HG02938 (cell line): ENCODE measurements at regions not wholly inside any gene's neighbourhood (a gene's known extent, or its start where the extent isn't known, plus 50 kb on each side); places are given as distances from the start of the nearest gene placed in this dataset.

Experiments
- ATAC-seq: cut with Tn5 transposase; IDR thresholded peaks from one replicate; pipeline ENCODE4 v1.9.1; 2021; ENCODE audit warnings: mild to moderate bottlenecking, moderate library complexity; ENCODE audit not compliant: unreplicated experiment

DNA sequence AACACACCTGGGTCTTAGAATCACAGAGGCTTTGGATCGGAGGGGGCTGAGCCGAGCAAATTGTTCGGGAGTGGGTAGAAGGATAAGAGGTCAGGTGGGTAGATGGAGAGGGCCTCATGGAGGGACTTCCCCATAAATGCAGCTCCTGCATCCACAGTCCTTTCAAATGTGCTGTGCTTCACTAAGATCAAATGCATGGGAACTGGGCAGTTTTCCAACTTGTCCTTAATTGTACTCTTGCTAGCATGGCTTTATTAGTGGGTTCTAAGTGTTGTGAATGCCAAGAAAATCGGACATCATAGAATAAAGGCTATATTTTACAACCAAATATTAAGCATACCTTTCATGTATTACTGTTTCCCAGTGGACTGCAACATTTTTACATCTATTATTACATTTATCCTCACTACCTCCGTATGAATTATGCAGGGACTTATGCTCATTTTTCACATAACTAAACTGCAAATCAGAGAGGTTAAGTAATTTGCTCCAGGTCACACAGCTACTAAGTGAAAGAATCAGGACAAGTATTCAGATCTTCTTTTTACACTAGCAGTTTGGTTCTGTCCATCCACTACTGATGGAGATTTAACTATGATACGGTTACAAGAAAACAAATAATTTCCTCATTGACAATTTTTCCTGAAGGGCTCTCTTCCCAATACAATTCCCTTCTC is 174.5 kb upstream of the RUNX1 start:
- no peak for ATAC-seq

DNA sequence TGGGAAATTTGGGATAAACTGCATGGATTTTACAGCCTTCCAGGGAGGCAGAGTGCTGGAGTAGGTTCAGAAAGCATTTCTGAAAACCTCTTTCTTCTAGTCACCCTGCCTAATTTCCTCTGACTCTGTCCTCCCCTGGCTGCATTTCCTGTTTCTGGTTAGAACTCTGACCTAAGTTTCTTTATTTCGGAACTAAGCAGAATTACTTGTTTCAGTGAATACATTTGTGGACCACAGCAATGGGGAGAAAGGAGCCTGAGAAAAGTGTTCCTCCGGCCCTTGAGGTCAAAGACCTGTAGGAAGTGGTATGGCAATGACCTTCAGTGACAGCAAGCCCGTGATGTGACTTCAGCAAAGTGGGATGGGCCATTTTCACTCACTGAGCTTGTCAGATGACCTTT is 173.4 kb upstream of the RUNX1 start:
- peak; percentile 69 for ATAC-seq

DNA sequence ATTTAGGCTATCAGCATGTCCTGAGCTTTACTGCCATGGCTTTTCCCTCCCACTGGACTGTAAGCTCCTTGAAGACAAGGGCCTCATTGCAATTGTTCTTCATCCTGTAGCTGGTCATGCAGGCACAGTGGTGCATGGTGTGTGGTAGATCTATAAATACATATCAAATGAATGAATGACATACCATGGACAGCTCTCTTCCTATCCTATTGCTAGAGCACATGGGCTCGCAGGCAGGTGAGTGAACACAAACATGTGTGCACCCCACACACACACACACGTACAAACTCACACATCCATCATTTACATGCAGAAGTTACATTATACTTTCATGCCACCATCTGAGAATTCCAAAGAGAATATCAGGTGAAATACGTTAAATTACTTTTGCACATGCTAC is 172.9 kb upstream of the RUNX1 start:
- no peak for ATAC-seq

DNA sequence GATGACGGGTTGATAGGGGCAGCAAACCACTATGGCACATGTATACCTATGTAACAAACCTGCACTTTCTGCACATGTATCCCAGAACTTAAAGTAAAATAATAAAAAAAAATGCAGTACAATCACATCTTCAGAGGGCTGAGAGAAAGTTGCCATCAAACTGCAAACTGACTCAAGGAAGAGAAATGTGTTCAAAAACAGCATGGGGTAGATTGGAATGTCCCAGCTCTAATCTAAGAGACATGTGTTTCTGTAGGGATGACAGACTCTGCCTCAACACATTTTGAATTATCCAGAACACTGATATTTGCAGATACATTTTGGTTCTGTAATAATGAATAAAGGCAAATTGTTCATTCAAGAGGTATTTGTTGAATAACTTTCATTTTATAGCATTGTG is 171.2 kb upstream of the RUNX1 start:
- no peak for ATAC-seq

DNA sequence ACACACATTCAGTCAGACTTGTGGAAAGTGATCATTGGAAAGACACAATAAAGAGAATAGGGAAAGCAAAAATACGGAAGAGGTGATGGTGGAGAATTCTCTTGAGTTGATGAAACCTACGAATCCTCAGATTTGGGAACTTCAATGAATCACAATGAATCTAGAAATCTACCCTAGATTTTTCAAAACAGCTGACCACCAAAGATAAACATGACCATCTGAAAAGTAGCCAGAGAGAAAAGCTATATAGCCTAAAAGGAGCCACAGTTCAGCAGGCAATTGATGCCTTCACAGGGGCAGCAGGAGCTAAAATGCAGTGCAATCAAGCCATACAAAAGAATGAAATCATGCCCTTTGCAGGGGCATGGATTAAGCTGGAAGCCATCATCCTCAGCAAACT is 170.6 kb upstream of the RUNX1 start:
- no peak for ATAC-seq

DNA sequence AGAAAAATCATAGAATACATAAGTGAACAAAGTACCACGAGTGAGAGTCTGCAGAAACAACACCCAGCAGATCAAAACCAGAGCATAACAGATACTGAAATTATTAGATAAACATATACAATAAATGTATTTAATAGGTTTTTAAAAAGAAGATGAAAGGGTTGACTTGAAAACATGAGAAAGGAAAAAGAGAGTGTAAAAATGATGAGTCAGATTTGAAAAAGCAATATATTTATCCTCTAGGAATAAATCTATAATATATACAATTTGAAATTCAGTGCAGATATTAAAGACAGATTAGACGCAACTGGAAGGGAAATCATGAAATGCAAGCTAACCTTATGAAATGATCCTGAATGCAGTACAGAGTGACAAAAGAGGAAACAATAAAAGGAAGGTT is 170.2 kb upstream of the RUNX1 start:
- no peak for ATAC-seq

DNA sequence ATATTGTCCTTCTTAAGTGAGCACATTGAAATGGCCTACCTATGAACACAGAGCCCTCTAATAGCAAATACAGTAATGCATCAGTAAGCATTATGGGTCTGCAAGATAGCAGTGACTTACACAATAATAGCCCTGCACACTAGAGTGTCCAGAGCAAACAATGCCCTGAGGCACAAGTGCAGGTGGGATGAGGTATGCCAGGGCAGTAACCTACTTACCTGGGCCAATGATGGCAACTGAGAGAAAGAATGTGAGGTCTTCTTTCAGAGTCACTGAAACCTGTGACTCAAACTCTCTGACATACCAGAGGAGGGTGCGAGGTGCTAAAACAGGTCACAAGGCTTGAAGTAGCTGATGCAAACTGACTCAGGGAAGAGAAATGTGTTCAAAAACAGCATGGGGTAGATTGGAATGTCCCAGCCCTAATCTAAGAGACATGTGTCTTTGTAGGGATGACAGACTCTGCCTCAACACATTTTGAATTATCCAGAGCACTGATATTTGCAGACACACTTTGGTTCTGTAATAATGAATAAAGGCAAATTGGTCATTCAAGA is 168.5 kb upstream of the RUNX1 start:
- ATAC-seq: no peak

DNA sequence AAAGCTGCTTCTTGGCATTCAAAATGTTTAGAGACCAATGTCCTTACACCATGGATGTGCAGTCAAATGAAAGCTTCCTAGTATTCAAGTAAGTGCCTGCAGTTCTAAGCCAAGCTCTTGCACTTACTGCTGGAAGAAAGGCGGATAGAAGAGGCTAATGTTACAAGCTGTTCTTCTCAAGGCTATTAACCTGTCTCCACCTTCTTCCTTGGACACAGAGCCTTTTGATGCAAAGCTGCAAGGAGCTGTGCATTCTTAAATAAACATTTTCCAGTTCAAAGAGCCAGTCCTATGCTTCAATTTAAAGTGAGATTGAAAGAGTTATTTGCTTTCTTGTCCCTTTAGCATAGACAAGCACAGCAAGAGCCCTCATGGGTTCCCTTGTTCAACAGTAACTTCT is 167.9 kb upstream of the RUNX1 start:
- ATAC-seq: no peak

DNA sequence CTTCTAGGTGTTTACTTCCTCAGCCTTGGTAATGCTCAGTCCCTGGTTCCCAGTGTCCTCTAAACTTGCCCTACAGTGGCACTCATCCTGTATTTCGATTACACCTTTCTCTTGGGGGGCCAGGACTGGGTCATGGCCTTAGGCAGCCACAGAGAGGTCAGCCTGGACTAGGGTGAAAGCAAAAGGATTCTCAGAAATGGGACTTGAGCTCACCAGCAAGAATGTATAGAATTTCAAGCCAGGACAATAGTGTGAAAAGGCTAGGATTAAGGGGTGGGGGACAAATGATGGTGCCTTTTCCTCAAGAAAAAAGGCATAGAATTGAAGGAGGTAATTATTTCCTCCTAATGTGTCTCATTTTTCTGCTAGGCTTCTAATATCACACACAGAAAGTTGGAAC is 166.8 kb upstream of the RUNX1 start:
- no peak for ATAC-seq

DNA sequence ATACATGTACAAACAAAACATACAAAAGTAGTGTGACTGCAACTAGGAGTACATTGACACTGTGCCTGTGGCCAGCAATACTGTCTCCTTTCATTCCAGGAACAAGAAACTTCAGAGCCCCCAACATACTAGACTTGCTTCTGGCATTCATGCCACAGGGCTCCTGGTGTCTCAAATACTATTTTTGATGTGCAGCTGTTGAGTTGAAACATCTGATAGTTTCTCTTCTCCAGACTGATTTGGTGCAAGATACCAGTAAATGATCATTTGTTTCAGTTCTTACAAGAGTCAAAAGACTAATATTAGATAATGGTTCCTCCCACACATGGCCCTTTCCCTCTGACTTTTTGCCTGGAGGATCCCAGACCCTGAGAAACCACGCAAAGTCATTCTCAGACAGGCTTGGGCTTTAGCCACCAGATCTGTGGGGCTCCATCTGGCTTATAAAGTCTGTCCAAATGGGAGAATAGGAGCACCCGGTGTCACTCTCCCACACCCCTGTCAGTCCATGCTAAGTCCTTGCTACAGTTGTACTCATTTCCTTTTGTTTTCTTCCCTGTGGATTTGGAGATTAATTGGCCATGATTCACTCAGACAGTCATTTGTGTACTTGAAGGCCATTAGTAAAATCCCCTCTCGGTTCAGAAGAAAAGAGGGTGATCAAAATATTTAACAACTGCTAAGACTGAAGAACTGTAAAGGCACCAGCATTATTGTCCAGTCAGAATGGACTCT is 163.5 kb upstream of the RUNX1 start:
- no peak for ATAC-seq

DNA sequence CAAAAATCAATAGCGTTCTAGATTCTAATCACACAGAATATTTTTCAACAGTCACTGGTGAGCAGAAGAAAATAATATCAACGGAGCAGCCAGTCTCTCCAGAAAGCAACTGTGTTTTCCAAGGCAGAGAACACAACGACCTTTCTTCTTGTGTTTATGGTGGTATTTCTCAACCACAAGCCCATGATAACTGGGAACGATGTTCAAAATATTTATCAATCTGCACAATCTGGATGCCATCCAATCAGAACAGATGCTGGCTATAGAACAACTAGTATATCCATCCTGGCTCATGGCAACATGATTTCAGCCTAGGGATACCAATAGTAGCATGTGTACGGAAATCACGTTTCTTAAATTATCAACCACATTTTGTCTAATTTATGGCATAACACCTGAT is 162.7 kb upstream of the RUNX1 start:
- no peak for ATAC-seq

DNA sequence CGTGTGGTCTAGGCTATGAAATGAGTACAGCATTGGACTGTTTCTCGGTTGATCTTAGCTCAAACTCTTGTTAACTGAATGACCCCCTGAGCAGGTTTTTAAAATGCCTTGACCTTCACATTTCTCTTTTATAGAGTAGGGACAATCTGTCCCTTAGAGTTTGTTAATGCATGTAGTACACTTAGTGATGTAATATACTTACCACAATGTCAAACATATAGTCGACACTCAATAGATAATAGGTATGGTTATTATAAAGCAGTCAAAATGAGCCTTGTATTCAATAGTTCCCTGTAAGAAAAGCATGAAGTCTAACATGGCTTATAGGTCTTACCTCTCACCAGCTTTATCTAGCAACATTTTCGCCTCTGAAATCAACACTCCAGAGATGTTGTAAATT is 161.0 kb upstream of the RUNX1 start:
- ATAC-seq: no peak

DNA sequence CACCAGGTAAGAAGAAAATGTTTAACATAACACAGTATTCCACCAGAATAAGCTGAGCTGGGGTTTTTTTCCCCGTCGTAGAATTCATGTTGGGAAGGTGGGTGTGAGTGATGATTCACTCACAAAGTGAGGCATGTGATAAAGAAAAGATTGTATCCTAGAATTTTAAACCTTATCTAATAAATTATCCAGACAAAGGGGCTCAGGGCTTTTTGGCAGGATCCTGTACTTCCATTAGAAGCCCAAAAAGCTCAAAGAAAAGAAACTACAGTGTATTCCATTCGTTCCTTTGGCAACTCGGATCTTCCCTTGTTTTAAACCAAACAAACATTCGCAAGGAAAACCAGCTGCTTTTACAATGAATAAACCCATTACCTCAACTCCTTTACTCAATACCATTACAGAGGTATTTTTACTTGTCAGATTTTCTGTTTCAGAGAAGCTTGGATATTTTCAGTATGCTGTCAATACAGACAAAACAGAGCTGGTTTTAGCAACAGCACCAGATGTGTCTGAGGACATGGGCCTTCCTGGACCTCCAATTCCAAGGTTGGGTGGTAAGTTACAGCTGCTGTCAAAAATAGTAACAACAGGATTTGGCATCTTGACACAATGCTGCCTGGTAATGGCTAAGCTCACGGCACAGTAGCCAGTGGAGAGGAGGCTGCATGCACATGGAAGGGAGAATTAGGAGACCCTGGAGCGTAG is 159.9 kb upstream of the RUNX1 start:
- ATAC-seq: no peak

DNA sequence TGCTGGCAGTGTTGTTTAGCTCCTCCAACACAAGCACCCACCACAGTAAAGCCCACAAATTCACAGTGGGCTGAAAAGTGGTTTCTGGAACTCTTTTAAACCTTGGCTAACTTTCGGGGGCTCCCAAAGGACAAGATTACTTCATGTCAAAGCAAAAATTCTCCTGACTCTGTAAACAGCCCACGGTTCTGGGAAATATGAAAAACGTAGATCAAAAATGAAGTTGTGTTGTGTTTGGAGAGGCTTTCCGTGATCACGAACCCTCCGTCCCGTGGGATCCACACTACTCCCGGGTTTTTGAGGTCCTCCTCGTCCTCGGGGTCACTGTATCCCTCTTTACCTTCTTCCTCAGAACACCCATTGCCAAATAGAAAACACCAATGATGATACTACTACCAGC is 159.0 kb upstream of the RUNX1 start:
- no peak for ATAC-seq

DNA sequence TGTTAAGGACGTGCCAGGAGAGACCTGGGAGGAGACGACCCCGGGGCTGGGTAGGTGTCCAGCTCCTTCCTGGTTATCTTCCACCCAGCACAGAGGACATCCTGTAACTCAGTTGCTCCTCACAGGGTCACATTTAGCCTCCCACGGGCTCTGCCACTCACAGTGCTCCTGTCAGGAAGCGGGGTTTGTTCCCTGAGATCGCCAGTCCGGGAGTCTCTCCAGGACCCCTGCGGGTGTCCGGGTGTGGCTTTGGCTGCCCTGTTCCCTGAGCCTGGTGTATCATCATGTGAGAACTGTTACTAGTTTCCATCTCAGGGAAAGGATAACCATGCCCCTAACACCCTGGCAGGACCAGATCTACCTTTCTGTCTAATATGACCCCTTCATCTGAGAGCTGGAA is 158.2 kb upstream of the RUNX1 start:
- ATAC-seq: no peak

DNA sequence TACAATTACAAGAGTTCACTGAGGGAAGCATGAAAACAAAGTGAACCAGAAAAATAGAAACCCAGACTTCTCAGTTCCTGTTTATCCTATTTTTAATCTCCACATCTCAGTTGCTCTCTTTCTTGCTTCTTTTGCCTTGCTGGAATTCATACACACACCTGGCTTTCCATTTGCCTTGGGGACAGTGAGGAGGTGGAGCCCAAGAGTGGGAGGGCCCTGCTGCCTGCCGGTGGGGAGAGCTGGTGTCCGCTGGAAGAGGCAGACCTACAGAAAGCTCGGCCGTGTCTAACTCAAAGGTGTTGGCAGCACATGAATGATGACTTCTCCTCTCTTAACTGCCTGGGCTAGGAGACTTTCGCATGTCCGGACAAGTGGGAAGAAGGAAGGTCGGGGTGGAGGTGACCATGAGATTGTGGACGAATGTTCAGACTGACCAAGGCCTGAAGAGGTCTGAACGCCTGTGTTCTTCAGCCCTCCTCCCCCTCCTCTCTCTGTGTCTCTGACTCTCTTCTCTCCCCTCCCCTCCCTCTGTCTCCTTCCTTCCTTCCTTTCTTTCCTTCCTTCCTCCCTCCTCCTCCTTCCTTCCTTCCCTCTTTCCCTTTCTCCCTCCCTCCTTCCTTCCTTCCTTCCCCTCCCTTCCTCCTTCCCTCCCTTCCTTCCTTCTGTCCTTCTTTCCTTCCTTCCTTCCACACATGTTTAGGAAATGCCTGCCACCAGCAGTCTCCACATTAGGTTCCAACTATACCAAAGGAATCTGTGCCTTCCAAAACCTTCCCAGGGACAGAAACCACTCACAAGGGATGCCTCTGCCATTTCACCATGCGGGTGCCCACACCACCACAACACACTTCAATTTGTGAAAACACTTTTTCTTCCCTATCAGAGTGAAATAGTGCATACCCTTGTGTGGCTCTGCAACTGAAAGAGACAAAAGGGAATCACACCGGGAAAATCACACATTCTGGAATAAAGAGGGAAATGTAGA is 157.3 kb upstream of the RUNX1 start:
- ATAC-seq: no peak

DNA sequence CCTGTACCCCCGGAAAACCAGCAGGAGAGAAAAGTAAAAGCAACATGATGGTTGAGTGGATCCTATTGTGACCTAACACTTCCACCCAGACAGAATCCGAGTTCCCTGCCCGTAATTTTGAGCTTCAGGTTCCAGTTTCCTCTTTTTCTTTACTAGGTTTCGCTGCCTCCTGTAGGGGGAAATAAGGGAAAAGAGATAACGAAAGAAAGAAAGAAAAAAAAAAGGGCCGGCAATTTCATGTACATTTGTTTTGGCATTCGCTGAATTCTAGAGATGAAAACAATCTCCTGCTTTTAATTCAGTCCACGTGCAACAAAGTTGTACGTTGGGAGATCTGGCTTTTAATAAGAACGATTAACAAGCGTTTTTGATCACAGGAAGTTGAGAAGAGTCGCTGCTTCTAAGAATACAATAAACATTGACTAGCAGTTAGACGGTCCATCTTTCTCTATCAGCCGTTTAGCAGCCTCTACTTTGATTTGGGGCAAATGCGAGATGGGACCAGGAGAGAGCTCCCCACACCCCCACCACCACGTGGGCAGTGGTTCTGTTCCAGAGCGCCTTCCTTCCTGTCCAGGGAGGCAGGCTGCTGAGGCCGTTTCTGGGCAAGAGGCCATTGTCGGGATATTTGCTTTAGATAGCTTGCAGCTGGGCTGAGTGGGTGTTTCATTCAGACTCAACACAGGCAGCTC is 155.9 kb upstream of the RUNX1 start:
- no peak for ATAC-seq

DNA sequence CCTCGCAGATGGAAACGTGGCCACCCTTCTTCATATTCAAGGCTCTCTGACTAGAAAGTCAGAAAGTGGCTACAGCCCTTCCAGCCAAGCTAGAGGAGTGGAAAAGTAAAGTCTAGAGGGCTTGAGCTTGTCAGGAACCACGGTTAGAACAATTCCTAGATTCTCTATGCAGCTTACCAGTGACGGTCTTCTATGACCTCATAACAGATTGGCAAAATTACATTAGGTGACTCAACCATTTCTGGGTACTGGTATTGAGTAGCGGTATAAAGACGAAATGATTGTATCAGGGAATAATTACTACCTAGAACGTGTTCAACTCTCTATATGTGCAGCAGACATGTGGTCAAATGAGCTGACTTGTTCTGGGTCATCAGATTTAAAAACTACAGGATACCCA is 155.0 kb upstream of the RUNX1 start:
- no peak for ATAC-seq

DNA sequence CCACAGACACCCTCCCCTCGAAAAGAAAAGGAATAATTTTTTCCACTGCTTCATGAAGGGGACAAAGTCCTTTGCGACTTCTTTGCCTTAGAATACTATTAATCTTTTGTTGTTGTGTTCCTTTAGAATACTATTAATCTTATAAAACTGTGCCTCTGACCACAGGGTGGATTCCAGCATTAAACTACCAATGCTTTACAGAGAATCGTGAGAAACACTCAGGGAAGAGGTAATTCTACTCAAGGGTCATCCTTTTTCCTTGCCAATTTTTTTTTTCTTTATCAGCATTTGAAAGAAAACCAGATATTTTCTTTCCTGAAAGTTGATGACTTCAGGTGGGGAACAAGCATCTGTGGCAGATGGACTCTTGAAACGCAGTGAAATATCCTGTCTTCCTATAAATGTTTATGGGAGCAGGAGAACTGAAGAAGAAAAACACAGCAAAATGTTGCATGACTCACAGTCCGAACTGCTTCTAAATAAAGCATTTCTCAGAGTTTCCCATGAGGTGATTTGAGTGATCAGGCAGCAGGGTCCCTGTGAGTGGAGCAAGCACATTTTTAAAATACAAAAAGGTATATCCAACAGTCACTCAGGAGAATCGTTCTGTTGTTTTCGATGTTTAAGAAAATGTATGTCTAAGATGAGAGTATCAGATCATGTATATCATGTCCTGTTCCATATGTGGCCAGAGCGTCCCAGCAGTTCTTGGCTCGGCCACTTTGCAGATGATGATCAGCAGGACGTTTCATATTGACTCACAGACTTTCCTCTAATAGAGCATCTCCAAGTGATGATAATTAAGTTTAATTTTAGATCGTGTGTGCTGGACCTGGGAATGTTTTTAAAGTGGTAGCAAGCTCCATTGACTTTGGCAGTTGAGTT is 154.2 kb upstream of the RUNX1 start:
- no peak for ATAC-seq
